ENCODE measurements at regions not wholly inside any gene's neighbourhood (a gene's known extent, or its start where the extent isn't known, plus 50 kb on each side); places are given as distances from the start of the nearest gene placed in this dataset.

GRCh38 chrX:550514-550913, 80.1 kb upstream of the SHOX start:
- TF ChIP-seq CTCF (IDR thresholded peaks at IDR 0.05) (no peak), EZH2 (IDR thresholded peaks at IDR 0.05) (no peak), EZH2phosphoT487 (IDR thresholded peaks at IDR 0.05) (no peak)

Measured in neural progenitor cell (in vitro differentiated cells).